ENCODE measurements at regions not wholly inside any gene's neighbourhood (a gene's known extent, or its start where the extent isn't known, plus 50 kb on each side); places are given as distances from the start of the nearest gene placed in this dataset.

- Mint-ChIP-seq H3K36me3 (no peaks in the 10 kb centered on the region), H3K27ac (no peak overlapping the region), H3K4me3 (no peak overlapping the region), H3K9me3 (peaks cover 5% of the 10 kb centered on the region), H3K4me1 (ENCODE audit: unreplicated experiment) (no peaks in the 10 kb centered on the region), H3K27me3 (no peaks in the 10 kb centered on the region)
- no peak for TF ChIP-seq CTCF (conservative IDR thresholded peaks at IDR 0.05)
- DNase-seq (ENCODE audit: extremely low spot score, unreplicated experiment) = no peak
Measured at GRCh38 chr5:74226716-74227485, 413.6 kb downstream of the ENC1 start.

DNA sequence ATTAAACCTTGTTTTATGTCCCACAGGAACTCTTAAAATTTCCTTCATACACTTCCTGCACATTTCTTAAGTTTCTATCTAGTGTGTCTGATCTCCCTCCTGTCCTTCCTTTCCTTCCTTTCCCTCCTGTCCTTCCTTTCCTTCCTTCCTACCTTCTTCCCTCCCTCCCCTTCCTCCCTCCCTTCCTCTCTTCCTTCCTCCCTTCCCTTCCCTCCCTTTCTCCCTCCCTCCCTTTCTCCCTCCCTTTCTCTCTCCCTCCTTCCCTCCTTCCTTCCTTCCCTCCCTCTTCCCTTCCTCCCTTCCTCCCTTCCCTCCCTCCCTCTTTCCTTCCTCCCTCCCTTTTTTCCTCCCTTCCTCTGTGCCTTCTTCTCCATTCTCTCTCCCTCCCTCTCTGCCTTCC, 414.9 kb downstream of the ENC1 start:
- no peaks in the 10 kb centered on the region for H3K4me1 Mint-ChIP-seq (ENCODE audit: unreplicated experiment)
- no peak overlapping the region for H3K4me3 Mint-ChIP-seq
- no peaks in the 10 kb centered on the region for H3K27me3 Mint-ChIP-seq
- H3K36me3 Mint-ChIP-seq = no peaks in the 10 kb centered on the region
- no peak overlapping the region for H3K27ac Mint-ChIP-seq
- DNase-seq (ENCODE audit: extremely low spot score, unreplicated experiment) = no peak
- no peak for TF ChIP-seq CTCF (conservative IDR thresholded peaks at IDR 0.05)
- H3K9me3 Mint-ChIP-seq = peaks cover 5% of the 10 kb centered on the region

- H3K4me1 Mint-ChIP-seq (ENCODE audit: unreplicated experiment) = no peaks in the 10 kb centered on the region
- no peaks in the 10 kb centered on the region for H3K27me3 Mint-ChIP-seq
- H3K9me3 Mint-ChIP-seq = peaks cover 5% of the 10 kb centered on the region
- DNase-seq (ENCODE audit: extremely low spot score, unreplicated experiment) = no peak
- no peak overlapping the region for H3K27ac Mint-ChIP-seq
- no peaks in the 10 kb centered on the region for H3K36me3 Mint-ChIP-seq
- TF ChIP-seq CTCF (conservative IDR thresholded peaks at IDR 0.05) = no peak
- H3K4me3 Mint-ChIP-seq = no peak overlapping the region
Measured at GRCh38 chr5:74224331-74224730, 416.2 kb downstream of the ENC1 start.

- Mint-ChIP-seq H3K4me3 (no peak overlapping the region), H3K36me3 (no peaks in the 10 kb centered on the region), H3K4me1 (ENCODE audit: unreplicated experiment) (no peaks in the 10 kb centered on the region), H3K9me3 (peaks cover 10% of the 10 kb centered on the region), H3K27ac (no peak overlapping the region), H3K27me3 (no peaks in the 10 kb centered on the region)
- no peak for TF ChIP-seq CTCF (conservative IDR thresholded peaks at IDR 0.05)
- DNase-seq (ENCODE audit: extremely low spot score, unreplicated experiment) = no peak
Measured at GRCh38 chr5:74222806-74223205, 417.7 kb downstream of the ENC1 start.

GRCh38 chr5:74221413-74221812, 419.1 kb downstream of the ENC1 start:
- H3K9me3 Mint-ChIP-seq = peaks cover 10% of the 10 kb centered on the region
- no peak for TF ChIP-seq CTCF (conservative IDR thresholded peaks at IDR 0.05)
- H3K4me1 Mint-ChIP-seq (ENCODE audit: unreplicated experiment) = no peaks in the 10 kb centered on the region
- H3K27me3 Mint-ChIP-seq = no peaks in the 10 kb centered on the region
- H3K36me3 Mint-ChIP-seq = no peaks in the 10 kb centered on the region
- H3K27ac Mint-ChIP-seq = no peak overlapping the region
- no peak overlapping the region for H3K4me3 Mint-ChIP-seq
- no peak for DNase-seq (ENCODE audit: extremely low spot score, unreplicated experiment)

Data from type B pancreatic cell (in vitro differentiated cells).